Iris pigment epithelial cell (primary cell): ENCODE measurements at regions not wholly inside any gene's neighbourhood (a gene's known extent, or its start where the extent isn't known, plus 50 kb on each side); places are given as distances from the start of the nearest gene placed in this dataset.
A peak's percentile ranks its signal among the peaks of the same experiment; 100 is the strongest.

Source experiments
- DNase-seq: peaks from one replicate; pipeline ENCODE4 v3.0.0-alpha.2; 2011; ENCODE audit warnings: low read depth

GRCh38 chr1:170789063-170789462, 125.1 kb downstream of the PRRX1 start:
- no peak for DNase-seq

DNA sequence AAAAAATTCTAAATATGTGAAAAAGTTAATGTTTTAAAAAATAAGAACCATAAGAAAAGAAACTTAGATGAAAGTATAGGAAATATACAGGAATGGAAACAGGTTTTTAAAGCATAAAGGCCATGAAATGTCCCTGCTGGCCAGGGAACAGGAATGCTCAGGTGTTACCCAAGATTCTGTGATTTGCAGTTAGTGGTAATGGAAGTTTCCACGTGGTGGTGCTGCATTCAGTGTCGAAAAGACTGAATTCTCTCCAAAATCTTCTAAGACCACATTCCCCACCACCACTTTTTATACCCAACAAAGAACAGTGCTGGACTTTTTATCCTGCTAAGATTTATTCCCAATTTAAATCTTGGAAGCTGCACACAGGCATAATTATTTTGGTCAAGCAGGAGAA, 126.2 kb downstream of the PRRX1 start:
- no peak for DNase-seq

- peak; percentile 71 for DNase-seq
These were observed 126.7 kb downstream of the PRRX1 start for GRCh38 chr1:170790651-170791071.

DNA sequence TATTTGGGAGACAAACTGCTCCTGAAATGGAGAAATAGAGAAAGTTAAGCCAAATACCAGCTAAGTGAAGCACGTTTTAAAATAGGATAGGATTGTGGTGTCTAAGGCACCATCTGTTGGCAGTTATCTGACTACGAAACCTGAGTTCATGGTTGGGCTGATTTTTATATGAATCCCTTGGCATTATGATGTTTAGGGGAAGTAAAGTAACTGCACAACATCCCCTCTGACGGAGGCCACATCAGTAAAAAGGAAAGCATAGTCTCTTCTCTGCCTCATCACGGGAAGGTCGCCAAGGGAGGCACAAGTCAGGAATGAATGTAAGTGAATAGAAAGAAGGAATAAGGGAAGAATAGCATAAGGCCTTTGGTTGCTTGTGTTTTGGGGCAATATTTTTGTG, 128.0 kb downstream of the PRRX1 start:
- no peak for DNase-seq

- no peak for DNase-seq
These were observed 135.1 kb upstream of the MROH9 start for GRCh38 chr1:170800265-170800664.

DNA sequence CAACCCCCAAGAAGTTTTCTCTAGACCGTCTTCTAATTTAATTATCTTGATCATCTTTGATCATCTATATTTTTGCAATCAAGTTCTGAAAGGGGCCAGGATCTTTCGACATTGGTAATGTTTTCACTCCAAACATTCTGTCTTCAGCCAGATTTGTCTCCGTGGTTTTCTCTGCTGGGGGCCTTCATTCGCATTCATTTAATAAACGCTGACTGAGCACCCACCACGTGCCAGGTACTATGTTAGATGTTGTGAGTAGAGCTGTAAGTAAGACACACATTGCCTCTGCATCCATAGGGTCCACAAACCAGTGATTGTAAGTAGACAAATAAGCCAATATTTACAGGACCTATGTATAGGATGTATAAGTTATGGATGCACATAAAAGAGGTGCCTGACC, 134.5 kb upstream of the MROH9 start:
- no peak for DNase-seq

GRCh38 chr1:170803711-170804110, 131.6 kb upstream of the MROH9 start:
- DNase-seq, result no peak

DNA sequence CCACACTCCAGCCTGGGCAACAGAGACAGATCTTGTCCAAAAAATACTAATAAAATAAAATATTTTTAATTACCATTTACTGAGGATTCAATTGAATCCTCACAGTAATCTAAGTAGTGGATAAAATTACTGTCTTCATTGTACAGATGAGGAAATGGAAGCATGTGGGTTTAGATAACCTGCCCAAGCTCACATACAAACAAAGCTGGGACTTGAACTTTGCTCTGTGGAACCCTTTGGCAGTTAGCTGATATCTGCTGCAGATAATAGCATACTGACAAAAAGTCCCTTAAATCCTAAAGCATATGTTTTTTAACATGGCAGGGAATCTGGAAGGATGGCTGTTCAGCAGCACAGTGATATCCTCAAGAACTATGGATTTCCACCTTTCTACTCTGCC, 130.9 kb upstream of the MROH9 start:
- no peak for DNase-seq

GRCh38 chr1:170804879-170805278, 130.5 kb upstream of the MROH9 start:
- no peak for DNase-seq

DNA sequence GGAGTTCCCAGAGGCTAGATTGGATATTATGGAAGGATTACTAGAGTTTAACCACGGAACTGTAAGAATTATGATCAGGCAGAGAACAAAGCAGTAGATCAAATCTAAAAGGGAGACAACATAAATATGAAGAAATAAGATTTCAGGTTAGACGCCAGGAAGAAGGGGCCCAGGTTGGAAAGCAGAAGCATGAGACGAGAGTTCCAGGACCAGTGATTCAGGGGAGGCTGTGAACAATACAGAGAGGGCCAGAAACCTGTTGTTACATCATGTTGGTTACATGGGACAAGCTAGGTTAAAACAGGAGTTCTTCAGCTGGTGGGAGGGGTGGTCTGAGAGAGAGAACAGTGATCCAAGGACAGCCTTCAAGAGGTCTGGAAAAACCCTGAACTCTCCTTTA, 128.4 kb upstream of the MROH9 start:
- no peak for DNase-seq

DNA sequence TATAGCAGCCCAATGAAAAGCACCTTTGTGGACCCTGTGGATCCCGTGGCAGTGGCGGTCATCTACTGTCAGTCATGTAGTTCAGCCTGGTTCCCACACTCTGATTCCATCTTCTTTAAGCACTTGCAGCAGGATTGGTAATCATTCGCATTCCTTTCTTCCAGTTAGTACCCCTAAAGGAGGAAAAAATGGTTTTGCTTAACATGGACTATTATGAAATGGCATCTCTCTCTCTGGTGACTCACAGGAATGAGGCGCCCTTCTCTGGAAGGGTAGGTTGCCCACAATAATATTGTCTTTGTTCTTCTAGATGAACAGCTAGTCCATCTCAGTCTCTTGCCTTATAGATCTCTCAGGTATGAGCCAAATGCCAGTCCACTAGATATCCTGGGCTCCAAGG, 127.9 kb upstream of the MROH9 start:
- DNase-seq, result peak; percentile 71

DNA sequence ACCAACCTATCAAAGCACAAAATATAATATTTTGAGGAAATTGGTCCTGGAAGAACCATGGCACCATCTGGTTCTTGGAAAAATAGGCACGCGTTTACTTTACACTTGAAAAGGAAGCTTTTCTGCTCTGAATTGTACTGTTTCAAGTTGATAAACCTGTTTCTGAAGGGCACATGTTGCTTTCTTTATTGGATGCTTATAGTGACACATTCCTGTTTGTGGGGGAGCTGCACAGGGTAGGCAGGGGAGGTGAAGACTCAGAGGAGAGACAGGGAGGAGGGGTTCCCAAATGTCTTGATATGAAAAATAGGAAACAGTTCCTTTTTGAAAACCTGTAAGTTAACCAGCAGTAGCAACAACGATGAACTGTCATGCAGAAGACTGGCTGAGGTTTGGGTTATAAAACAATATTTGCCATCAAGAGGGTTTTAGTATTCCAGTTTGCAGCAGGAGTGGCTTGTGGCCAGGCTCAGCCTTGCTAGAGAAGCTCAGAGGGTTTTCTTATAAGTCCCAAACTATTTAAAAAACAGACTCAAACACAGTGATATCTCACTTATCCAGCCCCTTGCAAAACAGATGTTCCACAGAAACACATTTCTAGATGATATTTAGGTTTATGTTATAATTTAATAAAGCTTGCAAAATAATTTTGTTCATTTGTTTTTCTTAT, 127.0 kb upstream of the MROH9 start:
- DNase-seq, result no peak

GRCh38 chr1:170811013-170811412, 124.3 kb upstream of the MROH9 start:
- peak; percentile 42 for DNase-seq

DNA sequence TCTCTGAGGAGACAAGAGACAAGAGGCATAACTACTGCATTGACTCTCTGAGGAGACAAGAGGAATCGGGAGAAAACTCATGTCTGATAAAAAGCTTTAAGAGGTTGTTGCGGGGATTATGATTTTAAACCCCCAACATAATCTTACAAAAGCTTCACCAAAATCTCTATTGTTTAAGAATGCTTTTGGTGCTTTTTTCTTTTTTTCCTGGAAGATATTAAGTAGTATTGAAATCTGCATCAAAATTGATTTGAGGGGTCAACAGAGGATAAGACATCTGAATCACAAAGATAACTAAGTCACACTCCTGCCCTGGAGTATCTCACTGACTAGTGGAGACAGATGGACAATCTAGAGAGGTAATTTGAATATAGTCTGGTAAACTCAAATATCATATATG, 115.6 kb upstream of the MROH9 start:
- DNase-seq, result no peak

- no peak for DNase-seq
These were observed 112.2 kb upstream of the MROH9 start for GRCh38 chr1:170823120-170823519.

DNA sequence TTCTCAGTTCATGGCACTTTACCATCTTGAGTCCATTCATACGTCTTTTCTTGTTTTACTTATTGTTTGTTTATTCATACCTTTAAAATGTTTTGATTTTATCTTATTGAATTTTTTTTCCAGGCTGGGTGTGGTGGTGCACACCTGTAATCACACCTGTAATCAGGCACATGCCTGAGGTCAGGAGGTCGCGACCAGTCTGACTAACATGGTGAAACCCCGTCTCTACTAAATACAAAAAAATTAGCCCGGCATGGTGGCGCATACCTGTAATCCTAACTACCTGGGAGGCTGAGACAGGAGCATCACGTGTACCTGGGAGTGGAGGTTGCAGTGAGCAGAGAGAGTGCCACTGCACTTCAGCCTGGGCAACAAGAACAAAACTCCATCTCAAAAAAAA, 104.1 kb upstream of the MROH9 start:
- DNase-seq, result no peak

DNA sequence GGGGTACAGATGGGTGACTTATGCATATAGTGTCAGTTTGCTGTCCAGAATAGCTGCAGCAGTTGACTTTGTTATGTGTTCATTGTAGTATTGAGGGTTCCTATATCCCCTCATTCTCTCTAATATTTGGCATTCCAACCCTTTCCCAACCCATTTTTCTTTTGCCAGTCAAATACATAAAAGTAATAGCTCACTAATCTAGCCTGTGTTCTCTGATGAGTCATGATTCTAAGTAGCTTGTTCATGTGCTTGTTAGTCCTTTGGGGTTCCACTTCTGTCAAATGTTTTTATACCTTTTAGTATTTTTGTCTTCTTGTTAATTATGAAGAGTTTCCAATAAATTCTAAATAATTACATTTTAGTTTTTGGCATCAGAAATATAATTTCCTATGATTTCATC, 99.2 kb upstream of the MROH9 start:
- peak; percentile 43 for DNase-seq

DNA sequence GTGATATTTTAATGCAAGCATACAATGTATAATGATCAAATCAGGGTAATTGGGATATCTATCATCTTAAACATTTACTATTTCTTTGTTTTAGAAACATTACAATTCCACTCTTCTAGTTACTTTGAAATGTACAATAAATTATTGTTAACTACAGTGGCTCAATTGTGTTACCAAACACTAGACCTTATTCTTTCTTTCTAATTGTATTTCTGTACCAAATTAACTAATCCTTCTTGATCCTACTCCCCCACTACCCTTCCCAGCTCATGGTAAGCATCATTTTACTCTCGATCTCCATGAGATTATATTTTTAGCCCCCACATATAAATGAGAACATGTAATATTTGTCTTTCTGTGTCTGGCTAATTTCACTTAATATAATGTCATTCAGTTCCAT, 95.0 kb upstream of the MROH9 start:
- DNase-seq, result no peak

DNA sequence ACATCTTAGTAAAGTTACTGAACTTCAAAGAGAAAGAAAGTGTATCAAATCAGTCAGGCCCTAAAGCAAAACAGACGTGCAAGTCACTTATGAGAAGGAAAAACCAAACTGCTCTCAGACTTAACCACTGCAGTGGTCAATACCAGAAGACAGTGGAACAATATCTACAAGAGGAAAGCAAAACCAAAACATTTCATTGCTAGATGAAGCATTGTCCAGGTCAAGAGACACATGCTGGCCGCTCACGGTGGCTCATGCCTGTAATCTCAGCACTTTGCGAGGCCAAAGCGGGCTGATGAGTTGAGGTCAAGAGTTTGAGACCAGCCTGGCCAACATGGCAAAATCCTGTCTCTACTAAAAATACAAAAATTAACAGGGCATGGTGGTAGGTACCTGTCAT, 82.0 kb upstream of the MROH9 start:
- no peak for DNase-seq

DNA sequence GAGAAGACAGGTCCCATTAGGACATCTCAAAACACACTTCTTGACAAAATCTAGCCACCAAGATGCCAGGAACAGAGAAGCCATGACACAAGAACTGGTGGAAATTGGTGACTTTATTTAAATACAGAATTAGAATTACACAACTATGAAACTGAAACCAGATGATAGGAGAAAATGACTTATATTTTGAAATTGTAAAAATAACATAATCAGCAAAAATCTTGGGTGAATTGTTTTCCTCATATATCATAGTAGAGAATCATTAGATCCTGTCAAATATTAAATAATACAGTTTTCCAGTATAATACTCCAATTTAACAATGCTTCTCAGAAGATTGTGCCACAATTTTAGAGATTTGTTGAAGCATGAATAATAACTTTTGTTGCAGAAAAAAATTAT, 81.5 kb upstream of the MROH9 start:
- DNase-seq, result no peak

- no peak for DNase-seq
These were observed 80.7 kb upstream of the MROH9 start for GRCh38 chr1:170854677-170855076.

- no peak for DNase-seq
These were observed 78.9 kb upstream of the MROH9 start for GRCh38 chr1:170856455-170856854.

GRCh38 chr1:170857955-170858354, 77.4 kb upstream of the MROH9 start:
- DNase-seq, result no peak

GRCh38 chr1:170863621-170864020, 71.7 kb upstream of the MROH9 start:
- no peak for DNase-seq

- peak; percentile 10 for DNase-seq
These were observed 71.1 kb upstream of the MROH9 start for GRCh38 chr1:170864238-170864637.
